NCI-H2081 (cell line): ENCODE measurements at regions not wholly inside any gene's neighbourhood (a gene's known extent, or its start where the extent isn't known, plus 50 kb on each side); places are given as distances from the start of the nearest gene placed in this dataset.
"Not testable (repeated sequence)": the region's sequence is repeated elsewhere in the genome, so short reads cannot be mapped to it uniquely, and the experiment has no call there.

ENCODE experiments used
- DNase-seq, 2 experiments: peaks; one replicate each; lab custom pipeline; 2025; lab: John Stamatoyannopoulos, UW

- no peak for DNase-seq
Observed at GRCh38 chr20:22958390-22958789, 76.7 kb upstream of the SSTR4 start.

- DNase-seq, result no peak
Observed at GRCh38 chr20:22962567-22963439, 72.3 kb upstream of the SSTR4 start.

GRCh38 chr20:22963581-22963980 is 71.5 kb upstream of the SSTR4 start:
- DNase-seq, result no peak

GRCh38 chr20:22966787-22967464 is 68.2 kb upstream of the SSTR4 start:
- no peak for DNase-seq

- not testable (repeated sequence) for DNase-seq
Observed at GRCh38 chr20:22967706-22968105, 67.4 kb upstream of the SSTR4 start.

- DNase-seq, result not testable (repeated sequence)
Observed at GRCh38 chr20:22969031-22969430, 66.1 kb upstream of the SSTR4 start.

DNA sequence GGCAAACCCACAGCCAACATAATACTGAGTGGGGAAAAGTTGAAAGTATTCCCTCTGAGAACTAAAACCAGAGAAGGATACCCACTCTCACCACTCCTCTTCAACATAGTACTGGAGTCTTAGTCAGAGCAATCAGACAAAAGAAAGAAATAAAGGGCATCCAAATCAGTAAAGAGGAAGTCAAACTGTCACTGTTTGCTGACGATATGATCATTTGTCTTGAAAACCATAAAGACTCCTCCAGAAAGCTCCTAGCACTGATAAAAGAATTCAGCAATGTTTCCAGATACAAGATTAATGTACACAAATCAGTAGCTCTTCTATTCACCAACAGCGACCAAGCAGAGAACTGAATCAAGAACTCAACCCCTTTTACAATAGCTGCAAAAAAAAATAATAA is 64.0 kb upstream of the SSTR4 start:
- DNase-seq, result not testable (repeated sequence)

DNA sequence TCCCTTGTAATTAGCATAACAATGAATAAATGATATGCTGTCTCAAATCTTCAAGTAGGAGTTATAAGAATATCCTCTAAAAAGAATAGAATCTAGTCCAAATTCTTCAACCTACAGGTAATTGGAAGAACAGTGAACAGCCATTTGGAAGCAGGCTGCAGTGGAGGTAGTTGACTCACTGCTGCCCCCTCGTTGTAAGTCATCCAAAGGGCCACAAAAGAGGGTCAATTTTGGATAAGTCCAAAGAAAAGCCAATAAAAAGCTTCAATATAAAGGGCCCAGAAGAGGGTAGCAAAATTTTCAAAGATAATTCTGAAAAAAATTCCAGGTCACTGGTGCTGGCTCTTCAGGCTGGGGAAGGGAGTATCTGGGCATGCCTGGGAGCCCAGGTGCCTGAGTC is 60.8 kb upstream of the SSTR4 start:
- no peak for DNase-seq

- DNase-seq, result no peak
Observed at GRCh38 chr20:22977047-22977785, 57.9 kb upstream of the SSTR4 start.

GRCh38 chr20:22984008-22984407 is 51.1 kb upstream of the SSTR4 start:
- no peak for DNase-seq

- DNase-seq, result no peak
Observed at GRCh38 chr20:22984606-22985005, 50.5 kb upstream of the SSTR4 start.

- no peak for DNase-seq
Observed at GRCh38 chr20:22985239-22985778, 49.8 kb upstream of the SSTR4 start.
